ENCODE measurements at regions not wholly inside any gene's neighbourhood (a gene's known extent, or its start where the extent isn't known, plus 50 kb on each side); places are given as distances from the start of the nearest gene placed in this dataset.
"Not testable (repeated sequence)": the region's sequence is repeated elsewhere in the genome, so short reads cannot be mapped to it uniquely, and the experiment has no call there.

- H3F3A ChIP-seq (ENCODE audit: insufficient read depth, low read length, poor library complexity, severe bottlenecking): no peaks in the 10 kb centered on the region
- H3K79me2 ChIP-seq (replicated peaks; ENCODE audit: insufficient read depth, low read length): no peaks in the 10 kb centered on the region
- H3K36me3 ChIP-seq (ENCODE audit: insufficient read depth, low read length): no peaks in the 10 kb centered on the region
- no peaks in the 10 kb centered on the region for H3K27me3 ChIP-seq (ENCODE audit: insufficient read depth, low read depth, low read length)
- H3K9me2 ChIP-seq (ENCODE audit: insufficient read depth, low read length): no peaks in the 10 kb centered on the region
- H3K4me2 ChIP-seq (ENCODE audit: low read length): no peak overlapping the region
- TF ChIP-seq EZH2 (IDR thresholded peaks at IDR 0.05; ENCODE audit: borderline replicate concordance, insufficient read depth, low read length, poor library complexity, severe bottlenecking): no peak
- TF ChIP-seq POLR2AphosphoS5 (IDR thresholded peaks at IDR 0.05): no peak
- TF ChIP-seq, protein P1, sequence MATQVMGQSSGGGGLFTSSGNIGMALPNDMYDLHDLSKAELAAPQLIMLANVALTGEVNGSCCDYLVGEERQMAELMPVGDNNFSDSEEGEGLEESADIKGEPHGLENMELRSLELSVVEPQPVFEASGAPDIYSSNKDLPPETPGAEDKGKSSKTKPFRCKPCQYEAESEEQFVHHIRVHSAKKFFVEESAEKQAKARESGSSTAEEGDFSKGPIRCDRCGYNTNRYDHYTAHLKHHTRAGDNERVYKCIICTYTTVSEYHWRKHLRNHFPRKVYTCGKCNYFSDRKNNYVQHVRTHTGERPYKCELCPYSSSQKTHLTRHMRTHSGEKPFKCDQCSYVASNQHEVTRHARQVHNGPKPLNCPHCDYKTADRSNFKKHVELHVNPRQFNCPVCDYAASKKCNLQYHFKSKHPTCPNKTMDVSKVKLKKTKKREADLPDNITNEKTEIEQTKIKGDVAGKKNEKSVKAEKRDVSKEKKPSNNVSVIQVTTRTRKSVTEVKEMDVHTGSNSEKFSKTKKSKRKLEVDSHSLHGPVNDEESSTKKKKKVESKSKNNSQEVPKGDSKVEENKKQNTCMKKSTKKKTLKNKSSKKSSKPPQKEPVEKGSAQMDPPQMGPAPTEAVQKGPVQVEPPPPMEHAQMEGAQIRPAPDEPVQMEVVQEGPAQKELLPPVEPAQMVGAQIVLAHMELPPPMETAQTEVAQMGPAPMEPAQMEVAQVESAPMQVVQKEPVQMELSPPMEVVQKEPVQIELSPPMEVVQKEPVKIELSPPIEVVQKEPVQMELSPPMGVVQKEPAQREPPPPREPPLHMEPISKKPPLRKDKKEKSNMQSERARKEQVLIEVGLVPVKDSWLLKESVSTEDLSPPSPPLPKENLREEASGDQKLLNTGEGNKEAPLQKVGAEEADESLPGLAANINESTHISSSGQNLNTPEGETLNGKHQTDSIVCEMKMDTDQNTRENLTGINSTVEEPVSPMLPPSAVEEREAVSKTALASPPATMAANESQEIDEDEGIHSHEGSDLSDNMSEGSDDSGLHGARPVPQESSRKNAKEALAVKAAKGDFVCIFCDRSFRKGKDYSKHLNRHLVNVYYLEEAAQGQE (IDR thresholded peaks at IDR 0.05; ENCODE audit: borderline replicate concordance): no peak
- TF ChIP-seq EP300 (conservative IDR thresholded peaks at IDR 0.05; ENCODE audit: poor library complexity, severe bottlenecking): no peak
- TF ChIP-seq CTCF (IDR thresholded peaks at IDR 0.05; ENCODE audit: poor library complexity, severe bottlenecking): peak; percentile 67
- no peak for TF ChIP-seq MXI1 (conservative IDR thresholded peaks at IDR 0.05; ENCODE audit: poor library complexity, severe bottlenecking)
- peak; percentile 76 for TF ChIP-seq RAD21 (conservative IDR thresholded peaks at IDR 0.05)
- peak; percentile 77 for TF ChIP-seq SMC3 (conservative IDR thresholded peaks at IDR 0.05; ENCODE audit: poor library complexity)
- TF ChIP-seq TAF1 (IDR thresholded peaks at IDR 0.05; ENCODE audit: low read depth): no peak
- no peaks in the 10 kb centered on the region for H4K20me1 ChIP-seq (ENCODE audit: insufficient read depth)
- no peak overlapping the region for H3K9ac ChIP-seq (ENCODE audit: low read length)
- no peak overlapping the region for H3K27ac ChIP-seq (ENCODE audit: low read length)
- no peak overlapping the region for H3K4me3 ChIP-seq (ENCODE audit: low read length)
- H3K9me3 ChIP-seq (ENCODE audit: low read length): no peaks in the 10 kb centered on the region
- no peak overlapping the region for H2AFZ ChIP-seq (ENCODE audit: low read depth, low read length)
Observed at GRCh38 chrX:12080265-12080664, 58.0 kb upstream of the FRMPD4 start.

DNA sequence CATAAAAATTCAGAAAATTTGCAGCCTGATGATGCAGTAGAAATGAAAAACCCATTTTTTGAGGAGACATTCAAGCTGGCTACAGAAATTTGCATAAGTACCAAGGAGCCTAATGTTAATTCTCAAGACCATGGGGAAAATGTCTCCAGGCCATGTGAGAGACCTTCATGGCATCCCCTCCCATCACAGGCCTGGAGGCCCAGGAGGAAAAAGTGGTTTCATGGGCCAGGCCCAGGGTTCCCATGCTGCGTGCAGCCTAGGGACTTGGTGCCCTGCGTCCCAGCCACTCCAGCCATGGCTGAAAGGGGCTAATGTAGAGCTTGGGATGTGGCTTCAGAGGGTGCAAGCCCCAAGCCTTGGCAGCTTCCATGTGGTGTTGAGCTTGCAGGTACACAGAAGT, 55.3 kb upstream of the FRMPD4 start:
- not testable (repeated sequence) for H3K27ac ChIP-seq (ENCODE audit: low read length); H3K4me2 ChIP-seq (ENCODE audit: low read length); H3K27me3 ChIP-seq (ENCODE audit: insufficient read depth, low read depth, low read length); H3K79me2 ChIP-seq (replicated peaks; ENCODE audit: insufficient read depth, low read length); H3K9me3 ChIP-seq (ENCODE audit: low read length); H3K4me3 ChIP-seq (ENCODE audit: low read length); H3K36me3 ChIP-seq (ENCODE audit: insufficient read depth, low read length); H3K9ac ChIP-seq (ENCODE audit: low read length); H4K20me1 ChIP-seq (ENCODE audit: insufficient read depth); H3K9me2 ChIP-seq (ENCODE audit: insufficient read depth, low read length); H3F3A ChIP-seq (ENCODE audit: insufficient read depth, low read length, poor library complexity, severe bottlenecking); H2AFZ ChIP-seq (ENCODE audit: low read depth, low read length)

Small RNAs in the stretch of these regions (small RNA-seq; reads per million reads assigned to genes)
- gene RF00019: 0 to 1.2 (median 0) reads per million in 3 experiments

Data from neural cell (in vitro differentiated cells).